ENCODE measurements at regions not wholly inside any gene's neighbourhood (a gene's known extent, or its start where the extent isn't known, plus 50 kb on each side); places are given as distances from the start of the nearest gene placed in this dataset.

- no peak for TF ChIP-seq ZNF462 (CRISPR knock-in tag; IDR thresholded peaks at IDR 0.05)
- TF ChIP-seq POLR2AphosphoS5 (IDR thresholded peaks at IDR 0.05; ENCODE audit: low read depth), result no peak
- no peak for TF ChIP-seq JUNB (IDR thresholded peaks at IDR 0.05; ENCODE audit: unreplicated experiment)
Measured at GRCh38 chr20:59104831-59105230, 58.8 kb upstream of the ZNF831 start (continued).

GRCh38 chr20:59103573-59103972 is 60.0 kb upstream of the ZNF831 start:
- ATAC-seq, result no peak
- no peak for TF ChIP-seq STAT1 (IDR thresholded peaks at IDR 0.05; ENCODE audit: unreplicated experiment)
- TF ChIP-seq ZNF114 (CRISPR knock-in tag; IDR thresholded peaks at IDR 0.05), result no peak
- no peak for TF ChIP-seq ZNF462 (CRISPR knock-in tag; IDR thresholded peaks at IDR 0.05)
- no peak for TF ChIP-seq REST (IDR thresholded peaks at IDR 0.05; ENCODE audit: unreplicated experiment)
- no peak for TF ChIP-seq POLR2AphosphoS5 (IDR thresholded peaks at IDR 0.05; ENCODE audit: low read depth)
- no peak for TF ChIP-seq EZH2phosphoT487 (IDR thresholded peaks at IDR 0.05; ENCODE audit: unreplicated experiment)

More at GRCh38 chr20:59103573-59103972, 60.0 kb upstream of the ZNF831 start:
- Mint-ChIP-seq H3K9me3 (no peaks in the 10 kb centered on the region), H3K4me3 (no peak overlapping the region), H3K27ac (no peak overlapping the region), H3K27me3 (ENCODE audit: insufficient read depth, low read depth, poor library complexity) (peaks cover 4% of the 10 kb centered on the region), H3K4me1 (peaks cover 11% of the 10 kb centered on the region), H3K36me3 (ENCODE audit: low read depth) (no peaks in the 10 kb centered on the region)
- no peak for DNase-seq (ENCODE audit: low spot score)
- H3K27me3 ChIP-seq (ENCODE audit: insufficient read depth), result no peaks in the 10 kb centered on the region
- H4K20me1 ChIP-seq (replicated peaks; ENCODE audit: insufficient read depth), result no peaks in the 10 kb centered on the region
- no peaks in the 10 kb centered on the region for H3F3A ChIP-seq (replicated peaks; ENCODE audit: low read depth)
- H3K9me2 ChIP-seq (ENCODE audit: insufficient read depth), result peaks cover 3% of the 10 kb centered on the region; the same call in 1 of the 2 replicates
- no peak overlapping the region for H3K4me2 ChIP-seq
- no peak overlapping the region for H3K27ac ChIP-seq (ENCODE audit: low read depth)
- H3K4me3 ChIP-seq, result no peak overlapping the region
- H3K79me2 ChIP-seq (replicated peaks; ENCODE audit: insufficient read depth), result no peaks in the 10 kb centered on the region
- no peaks in the 10 kb centered on the region for H3K36me3 ChIP-seq (ENCODE audit: insufficient read depth)
- H2AFZ ChIP-seq, result no peak overlapping the region
- no peaks in the 10 kb centered on the region for H3K4me1 ChIP-seq (ENCODE audit: insufficient read depth)
